ENCODE measurements at regions not wholly inside any gene's neighbourhood (a gene's known extent, or its start where the extent isn't known, plus 50 kb on each side); places are given as distances from the start of the nearest gene placed in this dataset.

- DNase-seq (no peak), ATAC-seq (no peak)
These were observed 362.9 kb upstream of the NFE2L3 start for GRCh38 chr7:25788961-25789620.

DNA sequence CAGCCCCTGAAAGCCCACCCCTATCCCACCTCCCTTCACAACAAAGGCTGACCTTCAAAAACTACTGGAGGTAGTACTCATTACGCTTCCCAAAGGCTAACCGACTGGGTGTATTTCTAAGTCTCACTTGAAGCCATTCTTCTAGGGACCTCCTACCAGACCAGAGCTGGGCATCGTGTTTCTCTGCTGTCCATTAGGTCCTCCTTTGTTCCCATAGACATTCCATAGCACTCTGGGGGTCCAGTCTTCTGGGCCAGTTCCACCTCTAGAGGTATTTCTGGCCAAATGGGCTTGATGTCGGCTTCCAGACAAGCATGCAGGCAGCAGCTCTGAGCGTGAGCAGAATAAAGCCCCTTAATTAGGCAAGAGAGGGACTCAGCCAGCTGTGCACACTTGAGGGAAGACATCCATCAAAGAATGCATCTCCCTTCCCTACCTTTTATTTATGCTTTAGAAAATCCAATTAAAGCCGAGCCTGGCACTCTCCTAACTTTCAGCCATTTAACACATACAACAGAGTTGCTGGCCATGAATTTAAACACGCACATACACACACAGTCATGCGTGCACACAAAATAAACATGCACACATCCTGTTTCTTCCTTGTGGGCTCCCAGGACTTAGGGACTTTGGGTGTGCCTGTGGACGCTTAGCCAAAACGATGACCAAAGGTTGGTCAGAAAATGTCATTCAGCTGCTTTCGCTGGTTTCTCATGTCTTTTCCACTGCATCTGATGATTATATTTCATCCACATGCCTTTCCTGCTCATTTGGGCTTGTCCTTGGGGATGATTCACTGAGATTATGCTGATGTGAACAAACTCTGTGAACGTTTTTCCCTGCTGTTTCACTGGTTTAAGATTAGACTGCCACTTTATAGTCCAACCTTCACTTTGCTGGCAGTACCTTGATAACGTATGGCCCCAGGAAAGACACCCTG is 362.0 kb upstream of the NFE2L3 start:
- DNase-seq: no peak
- no peaks in the 10 kb centered on the region for H3K27me3 ChIP-seq
- intact Hi-C loops (cut with DNase I): no loop called here
- H3K4me1 ChIP-seq: peaks cover 0 to 4% of the 10 kb centered on the region in 2 donors
- H3K4me3 ChIP-seq: no peak overlapping the region
- peak overlapping the region in 1 of 2 donors; percentile 42 for H3K27ac ChIP-seq
- H3K36me3 ChIP-seq: no peaks in the 10 kb centered on the region
- TF ChIP-seq, protein P1, sequence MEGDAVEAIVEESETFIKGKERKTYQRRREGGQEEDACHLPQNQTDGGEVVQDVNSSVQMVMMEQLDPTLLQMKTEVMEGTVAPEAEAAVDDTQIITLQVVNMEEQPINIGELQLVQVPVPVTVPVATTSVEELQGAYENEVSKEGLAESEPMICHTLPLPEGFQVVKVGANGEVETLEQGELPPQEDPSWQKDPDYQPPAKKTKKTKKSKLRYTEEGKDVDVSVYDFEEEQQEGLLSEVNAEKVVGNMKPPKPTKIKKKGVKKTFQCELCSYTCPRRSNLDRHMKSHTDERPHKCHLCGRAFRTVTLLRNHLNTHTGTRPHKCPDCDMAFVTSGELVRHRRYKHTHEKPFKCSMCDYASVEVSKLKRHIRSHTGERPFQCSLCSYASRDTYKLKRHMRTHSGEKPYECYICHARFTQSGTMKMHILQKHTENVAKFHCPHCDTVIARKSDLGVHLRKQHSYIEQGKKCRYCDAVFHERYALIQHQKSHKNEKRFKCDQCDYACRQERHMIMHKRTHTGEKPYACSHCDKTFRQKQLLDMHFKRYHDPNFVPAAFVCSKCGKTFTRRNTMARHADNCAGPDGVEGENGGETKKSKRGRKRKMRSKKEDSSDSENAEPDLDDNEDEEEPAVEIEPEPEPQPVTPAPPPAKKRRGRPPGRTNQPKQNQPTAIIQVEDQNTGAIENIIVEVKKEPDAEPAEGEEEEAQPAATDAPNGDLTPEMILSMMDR (IDR thresholded peaks at IDR 0.05): no peak
- H3K9me3 ChIP-seq: no peaks in the 10 kb centered on the region
- peak; percentile 30 for ATAC-seq

More at GRCh38 chr7:25788961-25789620, 362.9 kb upstream of the NFE2L3 start:
- intact Hi-C loops (cut with DNase I): no loop called here
- no peak overlapping the region for H3K4me3 ChIP-seq
- H3K4me1 ChIP-seq: peaks cover 0 to 4% of the 10 kb centered on the region in 2 donors
- H3K9me3 ChIP-seq: no peaks in the 10 kb centered on the region
- TF ChIP-seq, protein P1 (IDR thresholded peaks at IDR 0.05): no peak
- no peaks in the 10 kb centered on the region for H3K36me3 ChIP-seq
- no peaks in the 10 kb centered on the region for H3K27me3 ChIP-seq
- no peak overlapping the region for H3K27ac ChIP-seq

GRCh38 chr7:25790963-25791362 is 361.0 kb upstream of the NFE2L3 start:
- Histone ChIP-seq H3K27me3 (no peaks in the 10 kb centered on the region), H3K27ac (peak overlapping the region in 1 of 2 donors; percentile 42), H3K36me3 (no peaks in the 10 kb centered on the region), H3K9me3 (no peaks in the 10 kb centered on the region), H3K4me1 (peaks cover 0 to 6% of the 10 kb centered on the region in 2 donors), H3K4me3 (no peak overlapping the region)
- ATAC-seq (no peak), DNase-seq (no peak)
- TF ChIP-seq, protein P1 (IDR thresholded peaks at IDR 0.05): no peak
- intact Hi-C loops (cut with DNase I): no loop called here

DNA sequence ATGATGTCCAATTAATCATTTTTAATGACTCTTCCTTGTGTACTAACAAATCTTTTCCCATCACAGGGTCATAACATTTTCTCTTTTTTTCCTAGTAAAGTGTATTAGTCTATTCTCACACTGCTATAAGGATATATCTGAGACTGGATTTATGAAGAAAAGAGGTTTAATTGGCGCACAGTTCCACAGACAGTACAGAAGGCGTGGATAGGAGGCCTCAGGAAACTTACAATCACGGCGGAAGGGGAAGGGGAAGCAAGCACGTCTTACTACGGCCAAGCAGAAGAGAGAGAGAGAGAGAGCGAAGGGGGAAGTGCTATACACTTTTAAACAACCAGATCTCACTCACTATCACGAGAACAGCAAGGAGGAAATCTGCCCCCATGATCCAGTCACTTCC is 359.4 kb upstream of the NFE2L3 start:
- no peak overlapping the region for H3K27ac ChIP-seq
- H3K27me3 ChIP-seq: no peaks in the 10 kb centered on the region
- H3K4me1 ChIP-seq: peaks cover 0 to 7% of the 10 kb centered on the region in 2 donors
- TF ChIP-seq, protein P1 (IDR thresholded peaks at IDR 0.05): no peak
- no peak for ATAC-seq
- no peaks in the 10 kb centered on the region for H3K9me3 ChIP-seq
- H3K36me3 ChIP-seq: no peaks in the 10 kb centered on the region
- no peak for DNase-seq
- H3K4me3 ChIP-seq: no peak overlapping the region
- intact Hi-C loops (cut with DNase I): no loop called here

GRCh38 chr7:25795824-25796235 is 356.2 kb upstream of the NFE2L3 start:
- Histone ChIP-seq H3K27me3 (no peaks in the 10 kb centered on the region), H3K36me3 (no peaks in the 10 kb centered on the region), H3K27ac (peak overlapping the region in 1 of 2 donors; percentile 13), H3K9me3 (no peaks in the 10 kb centered on the region), H3K4me3 (no peak overlapping the region), H3K4me1 (peaks cover 0 to 4% of the 10 kb centered on the region in 2 donors)
- ATAC-seq: peak; percentile 72
- intact Hi-C loops (cut with DNase I): no loop called here
- DNase-seq: peak in 1 of 4 donors; percentile 26
- TF ChIP-seq, protein P1 (IDR thresholded peaks at IDR 0.05): no peak

Data from left lung (tissue), 4 donors.